H9 (cell line): ENCODE measurements at regions not wholly inside any gene's neighbourhood (a gene's known extent, or its start where the extent isn't known, plus 50 kb on each side); places are given as distances from the start of the nearest gene placed in this dataset.

ENCODE experiments used
- DNase-seq: peaks from one replicate; pipeline ENCODE4 v3.0.0-alpha.2; 2017
- H2AFZ ChIP-seq: one replicate; pipeline ENCODE4 v1.6.1; 2013; ENCODE audit warnings: mild to moderate bottlenecking, low read length, control low read depth, moderate library complexity
- H2AK5ac ChIP-seq: 2 replicates; pipeline ENCODE4 v1.6.1; 2013; ENCODE audit warnings: low read length, control low read depth, mixed read lengths; ENCODE audit not compliant: insufficient read length
- H2BK120ac ChIP-seq: one replicate; pipeline ENCODE4 v1.6.1; 2013; ENCODE audit warnings: low read depth, mild to moderate bottlenecking, low read length, control low read depth, inconsistent platforms; ENCODE audit not compliant: poor library complexity, severe bottlenecking
- H2BK12ac ChIP-seq: 2 replicates; pipeline ENCODE4 v1.6.1; 2013; ENCODE audit warnings: low read length, control low read depth, mixed read lengths, low read depth; ENCODE audit not compliant: insufficient read length
- H2BK15ac ChIP-seq: 2 replicates; pipeline ENCODE4 v1.6.1; 2013; ENCODE audit warnings: low read depth, low read length, control low read depth
- H2BK20ac ChIP-seq: one replicate; pipeline ENCODE4 v1.6.1; 2013; ENCODE audit warnings: low read depth, mild to moderate bottlenecking, low read length, control low read depth, inconsistent platforms; ENCODE audit not compliant: poor library complexity, severe bottlenecking
- H2BK5ac ChIP-seq: 2 replicates; pipeline ENCODE4 v1.6.1; 2013; ENCODE audit warnings: low read length, control low read depth, mixed read lengths; ENCODE audit not compliant: insufficient read length
- H3K14ac ChIP-seq: 2 replicates; pipeline ENCODE4 v1.6.1; 2013; ENCODE audit warnings: low read length, control low read depth; ENCODE audit not compliant: insufficient read depth
- H3K18ac ChIP-seq: 2 replicates; pipeline ENCODE4 v1.6.1; 2013; ENCODE audit warnings: low read depth, mild to moderate bottlenecking, mixed read lengths, low read length, control low read depth; ENCODE audit not compliant: insufficient read length
- H3K23ac ChIP-seq: 2 replicates; pipeline ENCODE4 v1.6.1; 2013; ENCODE audit warnings: low read length, control low read depth, mixed read lengths, low read depth; ENCODE audit not compliant: insufficient read length
- H3K23me2 ChIP-seq: 2 replicates; pipeline ENCODE4 v1.6.1; 2013; ENCODE audit warnings: low read depth, mild to moderate bottlenecking, mixed read lengths, low read length, control low read depth; ENCODE audit not compliant: insufficient read length, poor library complexity, severe bottlenecking
- H3K27ac ChIP-seq: 2 replicates; pipeline ENCODE4 v1.5.1; 2013; ENCODE audit warnings: low read length, control low read depth, mixed read lengths, low read depth; ENCODE audit not compliant: insufficient read length
- H3K27me3 ChIP-seq: 2 replicates; pipeline ENCODE4 v1.6.1; 2013; ENCODE audit warnings: low read length, control low read depth, inconsistent platforms; ENCODE audit not compliant: insufficient read depth
- H3K4ac ChIP-seq: 2 replicates; pipeline ENCODE4 v1.6.1; 2013; ENCODE audit warnings: low read depth, mild to moderate bottlenecking, control low read depth, inconsistent platforms, low read length, moderate library complexity
- H3K4me1 ChIP-seq: 2 replicates; pipeline ENCODE4 v1.6.1; 2013; ENCODE audit warnings: low read length, control low read depth, inconsistent platforms; ENCODE audit not compliant: insufficient read depth
- H3K4me2 ChIP-seq: 2 replicates; pipeline ENCODE4 v1.6.1; 2013; ENCODE audit warnings: low read length, control low read depth, mixed read lengths; ENCODE audit not compliant: insufficient read length, insufficient read depth
- H3K56ac ChIP-seq: 2 replicates; pipeline ENCODE4 v1.6.1; 2013; ENCODE audit warnings: low read depth, mild to moderate bottlenecking, mixed read lengths, low read length, control low read depth; ENCODE audit not compliant: insufficient read length
- H3K79me1 ChIP-seq: 2 replicates; pipeline ENCODE4 v1.6.1; 2013; ENCODE audit warnings: low read depth, mild to moderate bottlenecking, moderate library complexity, low read length, control low read depth, inconsistent platforms; ENCODE audit not compliant: insufficient read depth, poor library complexity, severe bottlenecking
- H3K79me2 ChIP-seq: 2 replicates; pipeline ENCODE4 v1.6.1; 2013; ENCODE audit warnings: low read length, control low read depth, inconsistent platforms; ENCODE audit not compliant: insufficient read depth
- H3K9ac ChIP-seq: 2 replicates; pipeline ENCODE4 v1.6.1; 2013; ENCODE audit warnings: low read length, control low read depth, mixed read lengths; ENCODE audit not compliant: insufficient read length; ENCODE audit errors: extremely low read depth
- H3K9me3 ChIP-seq: one replicate; pipeline ENCODE4 v1.6.1; 2013; ENCODE audit warnings: low read depth, low read length, inconsistent platforms; ENCODE audit not compliant: control insufficient read depth
- H3T11ph ChIP-seq: one replicate; pipeline ENCODE4 v1.6.1; 2013; ENCODE audit warnings: mild to moderate bottlenecking, low read length, control low read depth, inconsistent platforms
- H4K20me1 ChIP-seq: one replicate; pipeline ENCODE4 v1.6.1; 2013; ENCODE audit not compliant: control insufficient read depth, insufficient read length, insufficient read depth
- H4K5ac ChIP-seq: 2 replicates; pipeline ENCODE4 v1.6.1; 2013; ENCODE audit warnings: low read depth, mild to moderate bottlenecking, mixed read lengths, low read length, control low read depth; ENCODE audit not compliant: insufficient read length
- H4K8ac ChIP-seq: replicated peaks from 2 replicates; pipeline ENCODE4 v1.6.1; 2013; ENCODE audit warnings: low read length, control low read depth, mixed read lengths, low read depth; ENCODE audit not compliant: insufficient read length
- H4K91ac ChIP-seq: 2 replicates; pipeline ENCODE4 v1.6.1; 2013; ENCODE audit warnings: low read depth, mild to moderate bottlenecking, moderate library complexity, mixed read lengths, low read length, control low read depth; ENCODE audit not compliant: insufficient read length
- H3K27ac Mint-ChIP-seq, 3 experiments: 2 replicates in 2 of 3; 3 replicates in 1 of 3; pipeline ENCODE4 v1.8.0; 2020 to 2021; ENCODE audit warnings: mixed read lengths in 3 of 3, mild to moderate bottlenecking in 1 of 3, moderate library complexity in 1 of 3
- H3K27me3 Mint-ChIP-seq: 2 replicates; pipeline ENCODE4 v1.8.0; 2021; ENCODE audit warnings: low read depth, mild to moderate bottlenecking, moderate library complexity, mixed read lengths
- H3K36me3 Mint-ChIP-seq, 3 experiments: 2 replicates in 2 of 3; 3 replicates in 1 of 3; pipeline ENCODE4 v1.8.0; 2020 to 2021; ENCODE audit warnings: low read depth in 3 of 3, mixed read lengths in 3 of 3; ENCODE audit not compliant: insufficient read depth in 1 of 3
- H3K4me1 Mint-ChIP-seq, 2 experiments: 2 replicates each; pipeline ENCODE4 v1.8.0; 2020; ENCODE audit warnings: mixed read lengths in 2 of 2
- H3K4me3 Mint-ChIP-seq, 2 experiments: 2 replicates in 1 of 2; 3 replicates in 1 of 2; pipeline ENCODE4 v1.8.0; 2020 to 2021; ENCODE audit warnings: mild to moderate bottlenecking in 2 of 2, mixed read lengths in 2 of 2, moderate library complexity in 1 of 2
- H3K9me3 Mint-ChIP-seq, 2 experiments: 2 replicates in 1 of 2; 3 replicates in 1 of 2; pipeline ENCODE4 v1.8.0; 2020; ENCODE audit warnings: mild to moderate bottlenecking in 2 of 2, mixed read lengths in 2 of 2, moderate library complexity in 1 of 2
- WGBS: extraction: QIAGEN DNeasy Blood & Tissue Kit; methylation state at CpG from one replicate; pipeline ENCODE4 v1.1.7; 2013; ENCODE audit warnings: missing lambda C conversion rate, low lambda C conversion rate, mixed read lengths; ENCODE audit not compliant: insufficient read length; ENCODE audit errors: extremely low coverage; 5-methylcytosine and 5-hydroxymethylcytosine counted together
- TF ChIP-seq, protein P1 (sequence below): fragments of 200-600 bp; sonication (generic); conservative IDR thresholded peaks from 3 replicates; pipeline ENCODE4 v1.8.0; 2021; ENCODE audit warnings: antibody characterized with exemption, mild to moderate bottlenecking

DNA sequence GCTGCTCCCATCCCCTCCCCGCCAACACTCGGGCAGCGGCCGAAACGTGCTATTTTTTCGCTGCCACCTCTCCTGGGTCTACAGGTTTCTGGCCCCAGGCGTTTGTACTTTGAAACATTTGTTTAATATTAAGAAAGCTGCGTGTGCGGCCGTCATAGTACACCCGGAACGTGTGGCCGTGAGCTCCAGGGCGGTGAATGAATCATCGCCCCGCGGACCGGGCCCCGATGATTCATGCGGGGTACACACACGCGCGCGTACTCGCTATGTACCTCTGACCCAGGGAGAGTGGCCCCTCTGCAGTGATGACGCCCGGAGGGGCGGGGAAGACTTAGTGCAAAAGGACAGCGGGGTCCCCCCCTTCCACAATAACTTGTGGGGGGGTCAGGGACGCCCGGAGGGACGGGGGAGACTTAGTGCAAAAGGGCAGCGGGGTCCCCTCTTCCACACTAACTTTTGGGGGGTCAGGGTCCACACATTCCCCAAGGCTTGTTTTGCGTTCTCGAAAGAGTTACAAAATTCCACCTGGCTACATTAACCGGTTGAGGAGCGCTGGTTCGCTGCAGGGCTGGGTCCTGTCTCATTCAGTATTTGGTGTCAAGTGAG lies 56.5 kb upstream of the PCGF5 start:
- no peak overlapping the region for H2BK120ac ChIP-seq
- H3K27ac Mint-ChIP-seq, result no peak overlapping the region

More for the DNA sequence above, 56.5 kb upstream of the PCGF5 start:
- H3K79me1 ChIP-seq, result no peaks in the 10 kb centered on the region
- no peaks in the 10 kb centered on the region for H3K9me3 Mint-ChIP-seq
- no peak overlapping the region for H3K56ac ChIP-seq
- peaks cover 43% of the 10 kb centered on the region for H3K27me3 ChIP-seq
- H4K20me1 ChIP-seq, result no peaks in the 10 kb centered on the region
- H3K9me3 ChIP-seq, result no peaks in the 10 kb centered on the region
- no peak overlapping the region for H3K27ac ChIP-seq
- H3K23ac ChIP-seq, result no peak overlapping the region
- H3K27me3 Mint-ChIP-seq, result peaks cover 92% of the 10 kb centered on the region
- H2AK5ac ChIP-seq, result no peak overlapping the region
- WGBS, result no CpG with 5 or more reads among the region's 38 CpGs
- no peak overlapping the region for H3K9ac ChIP-seq
- TF ChIP-seq, protein P1, sequence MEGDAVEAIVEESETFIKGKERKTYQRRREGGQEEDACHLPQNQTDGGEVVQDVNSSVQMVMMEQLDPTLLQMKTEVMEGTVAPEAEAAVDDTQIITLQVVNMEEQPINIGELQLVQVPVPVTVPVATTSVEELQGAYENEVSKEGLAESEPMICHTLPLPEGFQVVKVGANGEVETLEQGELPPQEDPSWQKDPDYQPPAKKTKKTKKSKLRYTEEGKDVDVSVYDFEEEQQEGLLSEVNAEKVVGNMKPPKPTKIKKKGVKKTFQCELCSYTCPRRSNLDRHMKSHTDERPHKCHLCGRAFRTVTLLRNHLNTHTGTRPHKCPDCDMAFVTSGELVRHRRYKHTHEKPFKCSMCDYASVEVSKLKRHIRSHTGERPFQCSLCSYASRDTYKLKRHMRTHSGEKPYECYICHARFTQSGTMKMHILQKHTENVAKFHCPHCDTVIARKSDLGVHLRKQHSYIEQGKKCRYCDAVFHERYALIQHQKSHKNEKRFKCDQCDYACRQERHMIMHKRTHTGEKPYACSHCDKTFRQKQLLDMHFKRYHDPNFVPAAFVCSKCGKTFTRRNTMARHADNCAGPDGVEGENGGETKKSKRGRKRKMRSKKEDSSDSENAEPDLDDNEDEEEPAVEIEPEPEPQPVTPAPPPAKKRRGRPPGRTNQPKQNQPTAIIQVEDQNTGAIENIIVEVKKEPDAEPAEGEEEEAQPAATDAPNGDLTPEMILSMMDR, result no peak
- H2AFZ ChIP-seq, result no peak overlapping the region
- peak overlapping the region; percentile 64 for H3K4me2 ChIP-seq
- no peaks in the 10 kb centered on the region for H3K79me2 ChIP-seq
- no peak overlapping the region for H2BK15ac ChIP-seq
- no peaks in the 10 kb centered on the region for H3K4me1 ChIP-seq
- no peak overlapping the region for H3K18ac ChIP-seq
- peaks cover 3 to 6% of the 10 kb centered on the region in 2 experiments; a peak in 3 of 4 replicates for H3K4me1 Mint-ChIP-seq
- H2BK20ac ChIP-seq, result no peak overlapping the region
- H3T11ph ChIP-seq, result no peak overlapping the region
- H4K8ac ChIP-seq, result no peak overlapping the region
- H2BK5ac ChIP-seq, result no peak overlapping the region
- DNase-seq, result peak; percentile 32
- peaks cover 12% of the 10 kb centered on the region for H3K23me2 ChIP-seq
- H2BK12ac ChIP-seq, result no peak overlapping the region
- H3K14ac ChIP-seq, result no peak overlapping the region
- no peak overlapping the region for H3K4ac ChIP-seq
- no peak overlapping the region for H4K5ac ChIP-seq
- H4K91ac ChIP-seq, result no peak overlapping the region
- peak overlapping the region; percentile 65 to 85 for H3K4me3 Mint-ChIP-seq
- H3K36me3 Mint-ChIP-seq, result no peaks in the 10 kb centered on the region
